HK-2 (cell line): ENCODE measurements at regions not wholly inside any gene's neighbourhood (a gene's known extent, or its start where the extent isn't known, plus 50 kb on each side); places are given as distances from the start of the nearest gene placed in this dataset.
"Not testable (repeated sequence)": the region's sequence is repeated elsewhere in the genome, so short reads cannot be mapped to it uniquely, and the experiment has no call there.

Source experiments
- DNase-seq: peaks from one replicate; pipeline ENCODE4 v3.0.0-alpha.2; 2018; ENCODE audit not compliant: unreplicated experiment

DNA sequence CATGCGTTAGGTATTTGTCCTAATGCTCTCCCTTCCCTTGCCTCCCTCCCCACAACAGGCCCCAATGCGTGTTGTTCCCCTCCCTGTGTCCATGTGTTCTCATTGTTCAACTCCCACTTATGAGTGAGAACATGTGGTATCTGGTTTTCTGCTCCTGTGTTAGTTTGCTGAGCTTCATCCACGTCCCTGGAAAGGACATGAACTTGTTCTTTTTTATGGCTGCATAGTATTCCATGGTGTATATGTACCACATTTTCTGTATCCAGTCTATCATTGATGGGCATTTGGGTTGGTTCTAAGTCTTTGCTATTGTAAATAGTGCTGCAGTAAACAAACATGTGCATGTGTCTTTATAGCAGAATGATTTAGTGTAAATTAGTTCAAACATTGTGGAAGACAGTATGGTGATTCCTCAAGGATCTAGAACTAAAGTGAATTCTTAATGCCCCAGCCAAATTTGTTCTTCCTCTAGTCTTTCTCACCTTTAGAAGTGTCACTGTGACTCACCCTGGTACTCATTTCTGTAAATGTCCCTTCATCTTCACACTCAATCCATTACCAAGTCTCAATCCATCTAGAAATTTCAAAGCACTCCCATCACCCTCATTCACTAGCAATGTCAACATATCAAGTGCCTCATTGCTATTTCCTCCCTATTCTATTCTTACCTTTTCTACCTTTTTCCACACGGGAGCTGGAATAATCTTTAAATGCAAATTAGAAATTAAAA lies 123.9 kb downstream of the MREG start:
- DNase-seq: not testable (repeated sequence)

DNA sequence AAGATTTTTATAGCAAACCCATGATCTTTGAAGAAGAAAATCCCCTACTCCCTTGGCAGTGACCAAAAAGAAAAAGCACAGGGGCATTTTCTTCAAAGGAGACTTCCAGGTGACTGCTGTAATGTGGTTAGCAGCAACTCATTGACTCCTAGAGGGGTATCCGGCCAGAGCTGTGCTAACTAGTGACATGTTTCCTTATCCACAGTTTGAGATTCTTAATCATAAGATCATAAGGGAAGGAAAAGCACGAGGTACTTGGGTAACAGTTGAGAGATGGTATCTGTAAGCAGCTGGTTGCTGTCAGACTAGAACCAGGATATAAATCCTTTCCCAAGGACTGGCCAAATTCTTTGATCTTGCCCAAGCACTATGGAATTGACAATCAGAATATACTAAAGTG lies 124.7 kb downstream of the MREG start:
- no peak for DNase-seq

DNA sequence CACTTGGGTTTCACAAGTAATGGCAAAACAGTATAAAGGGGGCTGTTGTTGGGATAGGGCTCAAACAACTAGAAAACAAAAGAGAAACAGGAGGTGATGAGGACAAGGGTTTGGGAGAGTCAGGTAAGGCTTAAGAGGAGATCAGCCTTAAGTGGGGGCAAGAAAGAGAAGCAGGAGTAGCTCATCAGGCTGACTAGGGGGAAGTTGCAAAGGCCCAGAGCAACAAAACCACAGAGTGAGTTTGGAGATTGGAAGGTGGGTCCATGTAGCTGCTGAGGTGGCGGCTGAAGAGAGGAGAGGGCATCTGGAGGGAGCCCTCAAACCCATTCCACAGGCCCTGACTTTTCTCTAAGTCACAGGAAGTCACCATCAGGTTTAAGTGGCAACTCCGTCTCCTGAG lies 126.0 kb downstream of the MREG start:
- no peak for DNase-seq

DNA sequence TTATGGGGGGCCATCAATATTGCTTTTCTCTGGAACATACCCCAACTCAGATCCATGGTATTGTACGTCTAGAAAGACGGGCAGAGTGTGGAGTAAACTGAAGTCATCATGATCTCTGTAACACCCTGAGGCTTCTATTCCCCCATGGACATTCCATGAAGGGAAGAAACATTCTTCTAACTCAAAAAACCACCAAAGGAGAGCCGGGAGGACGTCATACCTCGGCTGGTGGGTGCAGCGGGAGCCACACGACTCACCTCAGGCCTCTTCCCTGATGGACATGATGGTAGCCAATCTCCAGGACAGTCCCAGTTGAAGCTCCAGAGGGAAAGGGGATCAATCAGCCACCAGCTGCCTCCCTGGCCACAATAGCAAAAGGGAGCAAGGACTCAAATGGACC lies 127.3 kb downstream of the MREG start:
- no peak for DNase-seq

DNA sequence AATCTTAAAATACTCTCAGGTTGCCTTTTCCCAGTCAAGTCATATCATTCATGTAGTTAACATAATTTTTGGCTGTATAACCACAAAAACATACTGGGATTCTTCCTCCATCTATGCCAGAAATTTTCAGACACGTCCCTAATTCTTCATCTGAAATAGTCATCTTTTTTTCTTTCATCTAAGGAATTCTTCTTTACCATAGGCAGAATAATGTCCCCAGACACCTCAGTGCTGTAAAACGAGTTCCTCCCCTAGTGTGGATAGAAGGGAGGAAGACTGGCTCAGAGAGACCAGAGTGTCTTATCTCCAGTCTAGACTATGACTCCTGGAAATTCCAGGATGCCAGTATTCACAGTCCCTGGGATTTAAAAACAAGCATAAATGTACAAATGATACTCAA lies 127.8 kb downstream of the MREG start:
- DNase-seq: no peak

DNA sequence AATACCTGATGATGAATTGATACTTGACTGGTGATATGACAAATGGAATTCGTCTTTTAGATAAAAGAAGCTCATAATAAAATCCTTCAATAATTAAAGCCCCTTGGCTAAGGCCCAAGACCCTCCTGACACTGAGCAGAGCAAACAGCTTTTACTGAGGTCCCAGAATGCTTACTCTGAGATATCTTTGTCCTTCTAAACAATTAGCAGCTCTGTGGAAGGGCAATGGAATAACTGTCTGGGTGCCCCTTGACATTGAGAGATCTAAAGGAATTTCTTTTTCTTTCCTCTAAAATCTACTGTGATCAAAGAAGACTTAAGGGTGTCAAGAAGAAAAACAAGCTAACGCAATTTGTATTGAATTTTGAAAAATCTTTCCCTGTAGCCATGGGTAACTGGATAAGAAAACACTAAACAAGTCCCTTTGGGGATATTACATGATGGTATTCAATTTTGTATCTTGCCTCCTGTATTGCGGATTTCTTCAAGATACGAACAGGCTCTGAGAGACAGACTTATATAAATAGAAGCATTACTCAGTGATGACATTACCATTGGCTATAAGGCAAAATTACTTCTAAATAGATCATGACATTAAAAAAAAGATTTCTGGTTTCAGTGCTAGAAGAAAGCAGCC lies 128.8 kb downstream of the MREG start:
- DNase-seq: no peak

DNA sequence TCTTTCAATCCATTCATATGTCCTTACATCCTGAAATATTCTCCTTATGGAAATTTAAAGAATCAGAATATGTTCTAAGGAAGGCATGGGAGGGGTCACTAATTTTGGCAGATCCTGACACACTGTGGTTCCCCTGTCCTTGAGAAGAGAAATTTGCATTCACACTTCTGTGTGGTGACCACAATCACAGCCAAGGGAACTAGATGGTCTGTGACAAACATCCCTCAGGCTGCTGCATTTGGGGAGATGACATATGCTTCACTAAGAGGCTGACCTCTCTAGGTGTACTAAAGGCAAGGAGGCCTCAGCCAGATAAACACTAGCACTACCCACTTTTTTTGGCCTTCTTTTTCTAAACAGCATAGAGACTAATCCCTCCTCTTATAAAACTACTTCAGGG lies 129.6 kb downstream of the MREG start:
- DNase-seq: no peak

DNA sequence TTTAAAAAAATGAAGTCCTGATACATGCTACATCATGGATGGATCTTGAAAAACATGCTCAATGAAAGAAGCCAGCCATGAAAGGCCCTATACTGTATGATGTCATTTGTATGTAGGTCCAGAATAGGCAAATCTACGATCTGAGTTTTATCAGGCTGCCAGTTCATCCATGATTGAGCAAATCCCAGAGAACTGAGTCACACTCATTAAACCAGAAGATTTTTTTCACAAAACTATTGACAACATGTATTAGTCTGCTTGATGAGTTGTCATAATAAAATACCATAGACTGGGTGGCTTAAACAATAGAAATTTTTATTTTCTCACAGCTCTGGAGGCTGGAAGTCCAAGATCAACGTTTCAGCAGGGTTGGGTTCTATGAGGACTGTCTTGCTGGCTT lies 130.7 kb downstream of the MREG start:
- DNase-seq: no peak

DNA sequence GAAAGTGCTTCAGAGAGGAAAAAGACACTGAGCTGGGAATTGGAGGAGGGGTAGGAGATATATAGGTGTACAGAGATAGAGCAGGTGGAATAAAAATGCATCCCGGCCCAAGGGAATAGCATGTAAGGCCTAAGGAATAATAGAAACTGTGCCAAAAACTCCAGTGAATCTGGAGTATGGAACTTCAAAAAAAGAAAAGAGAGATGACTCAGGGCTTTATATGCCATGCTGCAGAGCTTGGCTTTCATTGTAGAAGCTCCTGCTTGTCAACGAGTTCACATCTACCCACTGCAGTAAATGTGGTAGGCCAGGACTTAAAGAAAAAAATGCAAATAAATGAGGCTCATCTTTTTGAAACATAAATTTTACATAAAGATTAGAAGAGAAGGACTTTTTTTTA lies 131.8 kb downstream of the MREG start:
- DNase-seq: no peak

DNA sequence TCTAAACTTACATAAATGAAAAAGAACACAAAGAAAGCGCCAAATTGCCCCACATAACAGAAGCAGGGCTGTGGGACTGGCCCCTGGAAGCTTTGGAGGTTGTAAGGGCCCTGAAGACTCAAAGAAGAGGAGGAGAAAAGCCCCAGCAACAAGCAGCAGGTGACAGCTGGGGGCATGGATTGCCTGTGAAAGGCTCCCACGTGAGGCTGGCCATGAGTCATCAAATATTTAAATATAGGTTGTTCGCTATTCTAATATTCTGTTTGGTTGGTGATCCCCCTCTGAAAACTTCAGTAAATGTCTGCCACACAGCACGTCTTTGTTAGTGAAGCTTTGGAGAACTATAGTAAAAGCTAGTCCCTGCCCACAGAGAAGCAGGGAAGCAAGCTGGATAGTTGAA lies 132.4 kb downstream of the MREG start:
- no peak for DNase-seq

DNA sequence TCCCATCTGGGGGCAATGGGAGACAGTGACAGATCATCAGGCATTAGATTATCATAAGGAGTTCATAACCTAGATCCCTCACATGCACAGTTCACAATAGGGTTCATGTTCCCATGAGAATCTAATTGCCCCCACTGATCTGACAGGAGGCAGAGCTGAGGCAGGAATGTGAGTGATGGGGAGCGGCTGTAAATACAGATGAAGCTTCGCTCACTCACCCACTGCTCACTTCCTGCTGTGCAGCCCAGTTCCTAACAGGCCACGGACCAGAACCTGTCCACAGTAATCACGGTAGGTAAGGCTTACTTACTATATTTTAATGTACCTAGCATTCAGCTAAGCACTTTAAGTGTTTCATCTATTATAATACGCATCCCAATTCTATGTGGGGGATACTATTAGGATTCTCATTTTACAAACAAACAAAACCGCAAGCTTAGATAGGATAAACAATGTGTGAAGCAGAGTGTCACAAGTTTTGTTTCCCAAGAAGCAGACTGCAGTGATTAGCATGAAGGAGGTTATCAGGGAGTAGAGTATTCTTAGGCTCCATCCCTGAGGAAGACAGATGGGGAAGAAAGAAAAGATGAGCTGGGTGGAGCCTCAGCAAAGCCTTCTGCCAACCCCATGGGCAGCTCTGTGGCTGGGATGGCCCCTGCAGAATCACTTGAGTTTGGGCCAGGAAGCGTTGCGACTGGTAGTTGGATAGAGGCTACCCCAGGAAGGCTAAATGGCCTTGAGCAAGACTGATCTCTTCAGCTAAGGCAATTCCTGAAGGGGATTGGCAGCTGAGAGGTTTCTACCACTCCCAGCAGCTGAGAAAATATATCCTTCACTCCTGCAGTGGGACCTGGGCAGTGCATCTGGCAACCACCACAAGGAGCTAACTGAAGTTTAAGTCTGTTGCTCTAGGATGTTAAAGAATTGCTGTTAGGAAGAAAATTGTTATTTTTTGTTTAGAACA lies 133.1 kb downstream of the MREG start:
- no peak for DNase-seq

DNA sequence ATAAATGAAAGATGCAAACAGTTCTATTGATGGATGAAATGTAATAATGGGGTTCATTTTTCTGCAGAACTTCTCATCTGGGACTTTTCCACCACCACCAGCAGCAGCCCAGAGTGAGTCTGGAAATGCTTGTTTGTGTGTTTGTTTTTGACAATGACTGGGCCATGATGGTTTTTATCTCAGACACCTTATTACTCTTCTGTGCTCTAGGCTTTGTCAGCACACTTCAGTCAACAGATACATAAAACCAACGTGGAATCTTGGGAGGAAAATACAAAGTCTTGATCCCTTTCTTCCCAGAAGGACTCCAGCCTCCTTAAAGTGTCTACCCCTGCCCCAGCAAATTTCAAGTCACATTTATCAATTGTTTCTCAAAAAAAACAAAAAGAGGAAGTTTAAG lies 134.0 kb downstream of the MREG start:
- no peak for DNase-seq

DNA sequence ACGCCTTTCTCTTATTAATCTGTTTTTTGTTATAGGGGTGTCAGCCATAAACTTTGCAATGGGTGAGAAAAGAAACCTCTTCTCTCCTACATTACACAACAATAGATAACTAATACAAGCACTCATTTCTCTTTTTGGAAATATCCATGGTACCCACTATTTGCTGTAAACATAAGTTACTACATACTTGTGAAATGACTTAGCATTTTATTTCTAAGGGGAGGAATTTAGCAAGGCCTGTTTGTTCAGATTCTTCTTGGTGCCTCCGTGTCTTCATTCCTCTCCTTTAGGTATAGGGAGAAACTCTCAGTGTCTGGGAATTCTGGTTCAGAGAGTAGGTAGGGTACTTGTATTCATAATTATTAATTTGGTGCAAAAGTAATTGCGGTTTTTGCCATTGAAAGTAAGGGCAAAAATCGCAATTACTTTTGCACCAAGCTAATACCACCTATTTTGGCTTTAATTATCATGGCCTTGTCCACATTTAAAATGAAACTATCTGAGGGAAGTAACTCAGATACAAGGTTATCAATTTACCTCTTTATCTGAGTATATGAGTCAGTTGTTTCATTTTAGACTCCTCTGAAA lies 134.8 kb downstream of the MREG start:
- no peak for DNase-seq

DNA sequence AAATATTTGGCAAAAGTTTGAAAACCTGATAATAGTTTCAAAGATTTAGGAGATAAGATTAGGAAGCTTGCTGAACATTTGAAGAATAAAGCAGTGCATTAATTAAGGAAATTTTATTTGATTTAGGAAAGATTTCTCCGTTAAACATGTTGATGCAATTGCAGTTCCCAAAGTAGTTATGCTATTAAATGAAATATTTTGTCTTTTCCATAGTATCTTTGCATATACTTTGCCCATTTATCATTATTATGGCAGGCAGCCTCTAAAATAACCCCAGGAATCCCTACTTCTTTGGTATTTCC lies 136.5 kb downstream of the MREG start:
- no peak for DNase-seq

DNA sequence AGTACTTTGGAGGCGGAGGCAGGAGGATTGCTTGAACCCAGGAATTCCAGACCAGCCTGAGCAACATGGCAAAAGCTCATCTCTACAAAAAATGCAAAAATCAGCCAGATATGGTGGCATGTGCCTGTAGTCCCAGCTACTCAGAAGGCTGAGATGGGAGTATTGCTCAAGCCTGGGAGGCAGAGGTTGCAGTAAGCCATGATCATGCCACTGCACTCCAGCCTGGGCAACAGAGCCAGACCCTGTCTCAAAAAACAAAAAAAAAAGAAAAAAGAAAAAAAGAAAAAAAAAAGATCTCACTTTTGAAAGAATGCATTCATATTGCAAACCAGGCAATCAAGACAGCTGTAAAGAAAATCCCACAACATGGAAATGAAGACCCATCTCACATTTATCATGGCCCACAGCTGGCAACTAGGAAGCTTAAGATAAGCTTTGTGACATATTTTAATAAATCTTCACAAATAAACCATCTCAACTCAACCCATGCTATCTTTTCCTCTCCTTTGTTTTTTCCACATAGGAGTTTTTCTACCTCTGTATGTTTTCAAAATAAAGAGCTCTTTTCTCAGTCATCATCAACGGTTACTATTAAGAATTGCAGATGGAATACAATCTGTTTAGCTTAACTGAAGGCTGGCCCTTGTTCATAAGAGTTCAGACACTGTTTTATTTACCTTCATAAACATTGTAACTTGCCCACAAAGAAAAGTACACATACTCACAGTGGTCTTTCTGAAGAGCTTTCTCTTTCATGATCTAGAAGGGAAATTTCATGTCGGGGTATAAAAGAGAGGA lies 137.0 kb downstream of the MREG start:
- DNase-seq: no peak

DNA sequence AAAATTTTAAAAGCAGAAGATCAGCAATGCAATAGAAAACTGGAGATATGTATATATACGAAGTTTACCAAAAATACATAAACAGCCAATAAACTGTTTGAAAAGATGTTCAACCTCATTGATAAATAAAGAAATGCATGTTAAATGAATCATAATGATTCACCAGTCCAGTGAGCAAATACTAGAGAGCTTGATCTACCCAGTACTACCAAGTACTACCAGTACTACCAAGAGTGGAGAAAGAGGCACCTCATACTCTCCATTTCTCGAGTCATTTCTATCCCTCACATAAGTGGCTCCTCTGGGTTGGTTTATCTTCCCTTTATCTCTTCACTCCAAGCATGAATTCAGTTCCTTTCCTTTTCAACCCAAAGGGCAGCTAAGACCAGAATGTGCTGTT lies 138.9 kb downstream of the MREG start:
- no peak for DNase-seq

DNA sequence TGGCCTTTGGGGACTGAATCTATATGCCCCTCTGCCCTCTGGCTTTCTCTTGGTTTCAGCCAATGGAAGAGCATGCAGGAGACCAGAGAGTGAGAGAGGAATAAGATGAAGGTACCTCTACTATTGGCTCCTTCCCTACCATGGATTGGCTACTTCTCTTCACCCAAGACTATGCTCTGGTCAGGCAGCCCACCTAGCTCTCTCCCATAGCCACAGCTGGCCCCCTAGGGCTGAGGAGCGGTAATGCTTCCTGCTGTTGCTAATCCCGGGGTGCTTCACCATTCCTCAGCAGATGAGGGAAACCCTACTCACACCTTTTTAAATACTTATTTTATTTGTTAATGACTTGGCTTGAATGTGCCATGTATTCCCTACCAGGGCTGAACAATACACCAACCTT lies 142.4 kb downstream of the MREG start:
- no peak for DNase-seq

DNA sequence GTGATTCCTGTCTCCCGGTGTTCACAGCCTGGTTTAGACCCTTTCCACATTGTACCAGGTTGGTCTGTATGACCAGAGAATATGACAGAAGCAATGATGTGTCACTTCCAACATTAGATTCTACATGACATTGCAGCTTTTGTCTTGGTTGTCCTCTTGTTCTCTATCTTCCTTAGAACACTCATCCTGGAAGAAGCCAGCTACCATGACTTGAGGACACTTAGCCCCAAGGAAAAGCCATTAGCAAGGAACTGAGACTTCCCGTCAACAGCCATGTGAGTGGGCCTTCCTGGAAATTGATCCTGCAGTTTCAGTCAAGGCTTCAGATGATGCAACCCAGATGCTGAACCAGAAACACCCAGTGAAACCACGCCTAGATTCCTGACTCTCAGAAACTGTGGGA lies 143.3 kb downstream of the MREG start:
- no peak for DNase-seq

DNA sequence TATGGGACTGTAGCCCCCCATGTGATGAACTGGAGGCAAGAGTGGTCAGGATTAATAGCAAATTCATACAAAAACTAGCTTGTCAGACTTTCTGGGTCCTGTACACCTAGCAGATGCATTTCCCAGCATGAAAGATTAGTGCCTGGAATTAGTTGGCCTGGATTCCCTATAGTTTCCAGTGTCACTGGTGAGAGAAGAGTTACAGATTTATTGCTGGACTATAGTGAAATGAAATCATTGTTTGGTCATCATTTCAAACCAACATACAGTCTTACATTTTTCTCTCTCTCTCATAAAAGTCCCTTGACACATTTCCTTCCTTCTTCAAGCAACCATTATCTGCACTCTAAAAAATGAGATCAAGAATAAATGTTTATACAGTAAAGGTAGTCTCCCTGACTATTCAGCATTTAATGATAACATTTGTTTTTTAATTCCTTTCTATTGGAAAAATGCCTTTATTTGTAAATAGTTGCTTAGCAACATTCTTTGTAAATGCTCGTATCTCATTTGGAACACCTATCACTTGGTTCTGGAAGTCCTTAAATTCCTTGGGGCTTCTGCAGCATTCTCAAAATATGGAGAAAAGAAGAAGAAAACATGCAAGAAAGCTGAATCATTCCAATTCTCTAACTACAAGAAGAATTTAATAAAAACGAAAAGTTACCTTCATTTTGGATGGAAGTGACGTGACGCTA lies 144.4 kb downstream of the MREG start:
- no peak for DNase-seq

DNA sequence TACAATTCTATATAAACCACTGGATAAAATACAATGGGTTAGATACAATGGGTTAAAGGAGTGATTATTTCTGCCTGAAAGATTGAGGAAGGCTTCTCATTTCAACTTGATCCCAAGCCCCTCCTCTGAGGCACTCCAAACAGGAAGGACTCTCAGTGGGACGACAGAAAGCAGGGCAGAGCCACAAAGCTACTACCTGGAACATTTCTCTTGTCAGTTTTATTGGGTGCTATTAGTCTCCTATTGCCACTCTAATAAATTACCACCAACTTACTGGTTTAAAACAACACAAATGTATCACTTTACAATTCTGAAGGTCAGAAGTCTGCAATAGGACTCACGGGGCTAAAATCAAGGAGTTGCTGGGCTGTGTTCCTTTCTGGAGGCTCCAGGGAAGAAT lies 146.7 kb downstream of the MREG start:
- no peak for DNase-seq

DNA sequence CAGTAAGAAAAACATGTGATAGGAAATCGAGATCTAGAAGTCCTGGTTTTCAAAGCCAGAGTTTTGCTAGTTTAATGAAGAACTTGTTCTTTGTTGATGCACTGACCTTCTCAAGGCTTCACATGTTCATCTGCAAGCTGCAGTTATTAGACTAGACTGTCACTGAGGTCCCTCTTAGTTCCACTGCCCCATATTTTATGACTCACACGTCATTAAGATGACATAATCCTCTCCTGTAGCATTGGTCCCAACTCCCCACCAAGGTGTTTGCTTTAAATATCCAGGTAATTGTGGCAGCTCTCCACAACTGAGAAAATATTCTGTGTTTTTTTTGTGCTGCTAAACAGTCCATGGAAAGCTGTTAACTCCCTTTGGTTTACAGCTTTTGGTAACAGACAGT lies 149.7 kb downstream of the MREG start:
- no peak for DNase-seq
